Activated CD8-positive, alpha-beta T cell treated with anti-CD3 and anti-CD28 coated beads, Interleukin-2, amount 10 ng/mL, durations not matched to agents 7 days and 5 days (primary cell): ENCODE measurements at regions not wholly inside any gene's neighbourhood (a gene's known extent, or its start where the extent isn't known, plus 50 kb on each side); places are given as distances from the start of the nearest gene placed in this dataset.
A peak's percentile ranks its signal among the peaks of the same experiment; 100 is the strongest.

Source experiments
- ATAC-seq: fragments of 150-1000 bp; cut with Tn5 transposase; one replicate; pipeline ENCODE4 v1.10.0; 2021; ENCODE audit warnings: moderate library complexity
- CTCF ChIA-PET: fragments of 350-600 bp; sonication (Branson Sonifier 250); formaldehyde crosslinking; loops from one replicate; lab custom pipeline; 2021; ENCODE audit warnings: antibody characterized with exemption; lab: Charles Lee
- POLR2A ChIA-PET: fragments of 350-600 bp; sonication (Branson Sonifier 250); formaldehyde crosslinking; loops from one replicate; lab custom pipeline; 2021; ENCODE audit warnings: antibody characterized with exemption; lab: Charles Lee
- DNase-seq: peaks from one replicate; pipeline ENCODE4 v3.0.0-alpha.2; 2020
- H3K27ac Mint-ChIP-seq: one replicate; pipeline ENCODE4 v1.8.0; 2021; ENCODE audit warnings: mild to moderate bottlenecking, mixed read lengths
- H3K27me3 Mint-ChIP-seq: one replicate; pipeline ENCODE4 v1.8.0; 2021; ENCODE audit warnings: low read depth, mixed read lengths
- H3K36me3 Mint-ChIP-seq: one replicate; pipeline ENCODE4 v1.8.0; 2021; ENCODE audit warnings: low read depth, mixed read lengths
- H3K4me1 Mint-ChIP-seq: one replicate; pipeline ENCODE4 v1.8.0; 2021; ENCODE audit warnings: low read depth, mixed read lengths
- H3K4me3 Mint-ChIP-seq: one replicate; pipeline ENCODE4 v1.8.0; 2021; ENCODE audit warnings: mild to moderate bottlenecking, mixed read lengths
- H3K9me3 Mint-ChIP-seq: one replicate; pipeline ENCODE4 v1.8.0; 2022; ENCODE audit warnings: mixed read lengths; ENCODE audit not compliant: insufficient read depth

DNA sequence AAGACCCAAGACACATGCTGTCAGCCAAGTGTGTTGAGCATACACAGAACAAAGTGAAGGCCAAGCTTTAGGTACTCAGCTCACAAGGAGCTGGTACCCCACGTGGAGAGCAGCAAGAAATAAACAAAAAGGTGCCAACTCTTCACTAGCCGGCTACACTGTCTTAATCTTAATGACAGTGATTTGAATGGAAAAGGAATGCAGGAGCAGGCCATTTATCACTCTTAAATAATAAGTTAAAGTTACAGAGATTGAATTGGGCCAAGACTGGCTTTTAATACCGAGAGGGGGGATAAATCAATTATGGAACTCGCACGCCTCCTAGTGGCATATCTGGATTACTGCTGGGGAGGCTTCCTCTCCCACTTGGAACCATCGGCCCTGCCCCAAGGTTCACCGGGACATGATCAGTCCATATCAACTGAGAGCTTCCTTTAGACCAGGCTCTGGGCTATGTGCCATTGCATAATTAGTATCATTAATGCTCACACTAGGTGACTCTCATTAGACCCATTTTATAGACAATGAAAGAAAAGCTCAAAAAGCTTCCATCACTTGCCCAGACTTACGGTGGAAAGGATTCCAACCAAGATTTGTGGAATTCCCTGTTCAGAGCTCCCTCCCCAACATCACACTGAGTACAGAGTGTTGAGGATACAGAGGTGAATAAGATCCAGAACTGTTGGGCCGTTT is 94.0 kb downstream of the ACTL7B start:
- POLR2A ChIA-PET, result no interaction called here
- no peak overlapping the region for H3K27ac Mint-ChIP-seq
- no peak for ATAC-seq

DNA sequence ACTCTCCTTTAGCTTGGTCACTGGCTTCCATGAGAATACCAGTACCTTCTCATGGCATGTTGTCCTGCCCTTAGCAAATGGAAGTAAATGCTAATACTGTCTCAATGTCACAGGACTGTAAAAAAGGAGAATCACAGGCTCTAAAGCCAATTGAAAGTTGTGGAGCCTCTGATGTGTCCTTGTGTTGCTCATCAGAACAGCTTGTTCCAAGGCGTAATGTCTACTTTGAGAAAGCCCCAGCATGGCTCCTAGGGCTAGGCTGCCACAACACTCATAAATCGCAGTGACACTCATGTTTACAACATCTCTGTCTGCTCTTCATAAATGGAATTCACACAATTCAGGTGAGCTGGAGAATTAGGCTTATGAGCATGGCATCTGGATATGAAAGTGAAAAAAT is 94.9 kb downstream of the ACTL7B start:
- no peaks in the 10 kb centered on the region for H3K27me3 Mint-ChIP-seq
- ChIA-PET POLR2A (no interaction called here), CTCF (interaction anchor here (1.1 kb wide), 1 partner anchor 1338 kb away, joined by 3 read pairs; no protein-coding TSS in a partner anchor)
- no peak overlapping the region for H3K27ac Mint-ChIP-seq
- no peak overlapping the region for H3K4me3 Mint-ChIP-seq
- no peaks in the 10 kb centered on the region for H3K4me1 Mint-ChIP-seq
- H3K9me3 Mint-ChIP-seq, result no peaks in the 10 kb centered on the region
- no peak for DNase-seq
- no peaks in the 10 kb centered on the region for H3K36me3 Mint-ChIP-seq
- no peak for ATAC-seq

More for the DNA sequence above, 94.0 kb downstream of the ACTL7B start:
- no peaks in the 10 kb centered on the region for H3K27me3 Mint-ChIP-seq
- no peak overlapping the region for H3K4me3 Mint-ChIP-seq
- DNase-seq, result peak; percentile 46
- H3K36me3 Mint-ChIP-seq, result no peaks in the 10 kb centered on the region
- H3K9me3 Mint-ChIP-seq, result no peaks in the 10 kb centered on the region
- H3K4me1 Mint-ChIP-seq, result no peaks in the 10 kb centered on the region
- CTCF ChIA-PET, result interaction anchor here (0.7 to 1.1 kb wide), 3 partner anchors 197 to 1339 kb away, joined by 3 to 4 read pairs (median 4); no protein-coding TSS in a partner anchor

DNA sequence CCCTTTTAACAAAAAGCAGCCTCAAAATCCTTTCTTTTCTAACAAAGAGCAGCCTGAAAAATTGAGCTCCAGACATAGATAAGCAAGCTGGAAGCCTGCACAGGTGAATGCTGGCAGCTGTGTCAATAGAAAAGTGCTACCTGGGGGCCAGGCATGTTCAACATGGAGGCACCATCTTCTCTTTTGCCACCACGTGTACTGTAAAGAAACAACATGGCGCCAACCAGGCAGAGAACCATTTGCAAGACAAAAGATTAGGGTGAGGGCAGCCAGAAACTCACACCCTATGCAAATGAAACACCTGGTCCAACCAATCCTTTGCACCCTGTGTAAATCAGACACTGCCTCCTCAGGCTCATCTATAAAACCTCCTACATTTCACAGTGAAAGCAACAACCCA is 96.0 kb downstream of the ACTL7B start:
- Mint-ChIP-seq H3K9me3 (no peaks in the 10 kb centered on the region), H3K27ac (no peak overlapping the region), H3K27me3 (no peaks in the 10 kb centered on the region), H3K36me3 (no peaks in the 10 kb centered on the region), H3K4me3 (no peak overlapping the region), H3K4me1 (no peaks in the 10 kb centered on the region)
- no peak for DNase-seq
- POLR2A ChIA-PET, result no interaction called here
- CTCF ChIA-PET, result interaction anchor here (0.5 kb wide), 1 partner anchor 42 kb away, joined by 4 read pairs; no protein-coding TSS in a partner anchor
- ATAC-seq, result no peak

DNA sequence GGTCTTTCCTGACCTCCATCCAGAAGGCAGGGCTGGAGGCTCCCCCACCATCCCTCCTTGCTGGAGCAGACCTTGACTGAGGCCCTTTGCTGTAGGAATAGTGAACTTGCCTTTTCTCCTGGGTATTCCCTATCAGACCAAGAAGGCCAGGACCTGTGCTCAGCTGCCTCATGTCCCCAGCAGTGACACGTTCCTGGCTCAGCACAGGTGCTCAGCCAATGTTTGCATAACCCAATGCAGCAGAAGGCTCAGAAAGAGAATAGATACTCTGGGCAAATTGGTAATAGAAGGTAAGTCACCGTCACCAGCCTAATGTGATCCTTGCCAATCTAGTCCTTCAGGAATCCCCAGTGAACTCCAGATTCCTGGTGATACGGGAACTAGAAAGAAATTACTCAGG is 96.4 kb downstream of the ACTL7B start:
- CTCF ChIA-PET, result interaction anchor here (0.5 kb wide), 1 partner anchor 42 kb away, joined by 4 read pairs; no protein-coding TSS in a partner anchor
- ATAC-seq, result no peak
- no peaks in the 10 kb centered on the region for H3K4me1 Mint-ChIP-seq

DNA sequence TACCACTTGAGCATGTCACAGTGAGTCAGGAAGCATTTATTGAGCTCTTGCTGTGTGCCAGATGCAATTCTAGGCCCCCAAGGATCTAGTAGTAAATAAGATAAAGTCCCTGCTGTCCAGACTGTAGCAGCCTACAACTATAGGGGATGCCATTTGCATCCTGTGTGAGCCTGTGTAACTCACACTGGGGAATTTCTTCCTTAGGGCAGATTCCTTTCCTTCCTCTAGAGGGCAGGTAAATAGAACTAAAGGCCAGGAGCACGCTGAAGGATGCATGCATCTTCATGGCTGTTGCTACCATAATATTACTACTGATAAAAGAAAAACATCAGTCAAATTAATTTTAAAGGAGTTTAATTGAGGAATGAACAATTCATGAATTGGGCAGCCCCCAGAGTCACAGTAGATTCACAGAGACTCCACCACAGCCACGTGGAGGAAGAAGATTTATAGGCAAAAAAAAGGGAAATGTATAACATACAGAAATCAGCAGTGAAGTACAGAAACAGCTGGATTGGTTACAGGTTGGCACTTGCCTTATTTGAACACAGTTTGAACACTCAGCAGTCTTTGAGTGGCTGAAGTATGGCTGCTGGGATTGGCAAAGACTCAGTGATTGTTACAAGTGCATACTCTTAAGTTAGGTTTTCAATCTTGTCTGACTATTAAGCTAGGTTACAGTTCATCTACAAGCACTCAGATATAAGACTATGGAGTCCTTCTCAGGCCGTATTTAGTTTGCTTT is 98.9 kb downstream of the ACTL7B start:
- Mint-ChIP-seq H3K36me3 (no peaks in the 10 kb centered on the region), H3K27ac (no peak overlapping the region), H3K4me1 (no peaks in the 10 kb centered on the region), H3K27me3 (no peaks in the 10 kb centered on the region), H3K4me3 (no peak overlapping the region), H3K9me3 (peaks cover 4% of the 10 kb centered on the region)
- ChIA-PET CTCF (no interaction called here), POLR2A (no interaction called here)
- ATAC-seq, result no peak
- no peak for DNase-seq

More for the DNA sequence above, 96.4 kb downstream of the ACTL7B start:
- no peaks in the 10 kb centered on the region for H3K36me3 Mint-ChIP-seq
- H3K27ac Mint-ChIP-seq, result no peak overlapping the region
- H3K27me3 Mint-ChIP-seq, result no peaks in the 10 kb centered on the region
- POLR2A ChIA-PET, result no interaction called here
- no peaks in the 10 kb centered on the region for H3K9me3 Mint-ChIP-seq
- DNase-seq, result no peak
- H3K4me3 Mint-ChIP-seq, result no peak overlapping the region

DNA sequence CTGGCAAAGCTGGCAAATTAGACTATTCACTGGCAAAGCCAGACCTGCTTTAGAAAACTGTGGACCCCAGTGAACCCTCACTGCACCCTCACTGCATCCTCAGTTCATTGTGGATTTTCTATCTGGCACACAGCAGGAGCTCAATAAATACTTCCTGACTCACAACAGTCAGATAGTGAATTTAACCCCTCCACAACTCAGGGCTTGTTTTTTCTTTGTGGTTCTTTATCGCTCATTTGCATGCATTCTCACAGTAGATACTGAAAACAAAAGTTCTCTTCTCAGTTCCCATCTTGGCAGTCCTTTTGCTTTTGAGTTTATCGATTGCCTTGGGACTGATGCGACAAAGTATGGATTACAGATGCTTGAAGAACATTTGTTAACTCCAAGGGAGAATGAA is 99.8 kb downstream of the ACTL7B start:
- ChIA-PET CTCF (no interaction called here), POLR2A (no interaction called here)
- H3K27ac Mint-ChIP-seq, result no peak overlapping the region
- no peaks in the 10 kb centered on the region for H3K36me3 Mint-ChIP-seq
- H3K9me3 Mint-ChIP-seq, result peaks cover 4% of the 10 kb centered on the region
- H3K4me1 Mint-ChIP-seq, result no peaks in the 10 kb centered on the region
- ATAC-seq (no peak), DNase-seq (no peak)
- H3K27me3 Mint-ChIP-seq, result no peaks in the 10 kb centered on the region
- H3K4me3 Mint-ChIP-seq, result no peak overlapping the region

DNA sequence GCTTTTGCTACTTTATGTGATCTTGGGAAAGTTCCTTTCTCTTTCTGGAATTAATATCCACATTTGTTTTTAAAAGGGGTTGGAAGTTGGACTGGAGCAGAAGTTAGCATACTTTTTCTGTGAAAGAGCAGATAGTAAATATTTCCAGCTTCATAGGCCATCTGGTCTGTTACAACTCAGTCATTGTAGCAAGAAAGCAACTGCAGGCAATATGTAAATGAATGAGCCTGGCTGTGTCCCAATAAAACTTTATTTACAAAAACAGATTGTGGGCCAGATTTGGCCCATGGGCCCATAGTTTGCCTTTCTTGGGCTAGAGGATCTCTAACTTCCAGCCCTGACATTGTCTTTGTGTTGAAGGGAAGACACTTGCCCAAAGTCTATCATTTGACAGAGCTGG is 104.4 kb downstream of the ACTL7B start:
- ATAC-seq, result no peak
- no peaks in the 10 kb centered on the region for H3K27me3 Mint-ChIP-seq
- H3K36me3 Mint-ChIP-seq, result no peaks in the 10 kb centered on the region
- H3K4me1 Mint-ChIP-seq, result no peaks in the 10 kb centered on the region
- H3K27ac Mint-ChIP-seq, result no peak overlapping the region
- peaks cover 4% of the 10 kb centered on the region for H3K9me3 Mint-ChIP-seq
- ChIA-PET CTCF (no interaction called here), POLR2A (no interaction called here)
- no peak for DNase-seq
- H3K4me3 Mint-ChIP-seq, result no peak overlapping the region

DNA sequence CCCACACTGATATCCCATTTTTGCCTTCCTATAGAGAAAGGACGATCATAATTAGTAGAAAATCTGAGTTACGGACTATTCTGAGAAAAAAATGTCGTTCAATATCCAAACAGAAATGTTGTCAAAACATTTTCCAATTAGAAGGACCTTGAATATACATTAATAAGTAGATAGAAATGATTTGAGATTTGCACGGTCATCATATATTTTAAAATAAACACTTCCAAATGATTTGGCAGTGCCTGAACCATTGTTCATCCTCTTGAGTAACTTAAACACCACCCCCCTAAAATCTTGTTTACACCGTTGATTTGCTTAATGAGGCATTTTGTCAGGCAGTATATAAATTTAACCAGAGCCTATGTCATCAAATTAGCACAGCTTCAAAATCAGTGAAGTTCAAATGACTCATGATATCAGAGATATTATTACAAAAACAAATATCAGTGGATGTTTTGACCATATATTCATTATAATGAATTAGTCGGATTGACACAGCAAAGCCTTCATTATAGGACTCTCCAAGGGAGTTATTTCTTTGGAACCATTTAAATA is 105.0 kb downstream of the ACTL7B start:
- POLR2A ChIA-PET, result no interaction called here
- H3K4me1 Mint-ChIP-seq, result no peaks in the 10 kb centered on the region

DNA sequence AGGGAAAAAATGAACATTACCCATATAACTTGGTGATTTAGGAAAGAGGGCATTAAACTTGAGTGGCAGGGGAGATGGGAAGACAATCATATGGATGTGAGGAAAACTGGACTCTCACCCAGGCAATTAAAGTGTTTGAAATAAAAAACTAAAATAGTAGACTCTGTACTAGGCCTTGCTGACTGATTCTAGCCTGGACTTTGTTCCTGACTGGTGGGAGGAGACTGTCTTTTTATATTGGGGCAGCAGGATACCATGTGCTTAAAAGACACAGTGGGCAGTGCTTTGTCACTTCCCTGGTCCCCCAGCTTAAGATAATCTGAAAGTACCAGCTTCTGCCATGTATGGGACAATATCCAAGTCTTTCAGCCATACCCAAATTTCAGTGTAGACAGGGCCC is 107.0 kb downstream of the ACTL7B start:
- CTCF ChIA-PET, result no interaction called here
- Mint-ChIP-seq H3K27me3 (no peaks in the 10 kb centered on the region), H3K9me3 (peaks cover 4% of the 10 kb centered on the region), H3K27ac (no peak overlapping the region), H3K4me1 (no peaks in the 10 kb centered on the region), H3K36me3 (no peaks in the 10 kb centered on the region), H3K4me3 (no peak overlapping the region)
- no peak for DNase-seq
- POLR2A ChIA-PET, result no interaction called here
- ATAC-seq, result no peak

More for the DNA sequence above, 105.0 kb downstream of the ACTL7B start:
- DNase-seq (no peak), ATAC-seq (no peak)
- Mint-ChIP-seq H3K27ac (no peak overlapping the region), H3K36me3 (no peaks in the 10 kb centered on the region), H3K4me3 (no peak overlapping the region), H3K9me3 (peaks cover 4% of the 10 kb centered on the region), H3K27me3 (no peaks in the 10 kb centered on the region)
- CTCF ChIA-PET, result no interaction called here

DNA sequence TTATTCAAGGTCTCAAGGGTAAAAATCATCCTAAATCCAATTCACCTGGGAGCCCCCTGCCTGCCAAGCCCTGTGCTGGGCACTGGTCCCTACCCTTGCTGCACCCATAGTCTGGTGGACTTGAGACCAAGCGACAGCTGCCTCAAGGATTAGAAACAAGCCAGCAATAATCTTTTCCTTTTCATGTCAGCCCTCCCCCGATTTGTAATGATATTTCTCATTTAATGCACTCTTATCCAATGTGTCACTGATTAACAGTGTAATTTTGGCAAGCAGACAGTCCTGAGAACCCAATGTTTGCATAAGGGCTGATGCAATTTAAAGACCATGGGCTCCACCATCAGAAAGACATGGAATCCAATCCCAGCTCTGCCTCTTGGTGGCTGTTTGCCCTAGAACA is 108.9 kb downstream of the ACTL7B start:
- H3K27me3 Mint-ChIP-seq, result no peaks in the 10 kb centered on the region
- H3K9me3 Mint-ChIP-seq, result no peaks in the 10 kb centered on the region
- H3K36me3 Mint-ChIP-seq, result no peaks in the 10 kb centered on the region
- H3K4me1 Mint-ChIP-seq, result no peaks in the 10 kb centered on the region
- ChIA-PET POLR2A (no interaction called here), CTCF (no interaction called here)
- no peak overlapping the region for H3K27ac Mint-ChIP-seq
- ATAC-seq, result no peak
- no peak for DNase-seq
- H3K4me3 Mint-ChIP-seq, result no peak overlapping the region

DNA sequence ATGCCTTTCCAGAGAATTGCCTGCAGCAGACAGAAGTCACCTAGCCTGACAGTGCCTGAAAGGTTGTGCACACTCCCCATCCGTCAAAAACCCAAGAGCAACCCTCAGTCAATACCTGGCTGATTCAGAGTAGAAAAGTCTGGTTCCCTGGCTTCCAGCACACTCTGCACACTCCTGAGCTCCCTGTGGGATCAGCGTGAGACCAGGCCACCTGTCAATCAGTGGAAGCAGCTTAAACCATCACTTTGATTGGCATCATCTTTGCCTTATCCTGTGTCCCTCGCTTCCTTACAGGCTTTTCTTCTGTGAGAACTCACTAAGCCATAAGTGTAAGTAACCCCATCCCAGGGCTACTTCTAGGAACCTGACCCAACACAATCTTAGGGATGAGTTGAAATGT is 109.8 kb downstream of the ACTL7B start:
- Mint-ChIP-seq H3K27ac (no peak overlapping the region), H3K36me3 (no peaks in the 10 kb centered on the region), H3K27me3 (no peaks in the 10 kb centered on the region), H3K9me3 (no peaks in the 10 kb centered on the region), H3K4me3 (no peak overlapping the region), H3K4me1 (no peaks in the 10 kb centered on the region)
- POLR2A ChIA-PET, result no interaction called here
- CTCF ChIA-PET, result no interaction called here
- ATAC-seq (no peak), DNase-seq (no peak)

DNA sequence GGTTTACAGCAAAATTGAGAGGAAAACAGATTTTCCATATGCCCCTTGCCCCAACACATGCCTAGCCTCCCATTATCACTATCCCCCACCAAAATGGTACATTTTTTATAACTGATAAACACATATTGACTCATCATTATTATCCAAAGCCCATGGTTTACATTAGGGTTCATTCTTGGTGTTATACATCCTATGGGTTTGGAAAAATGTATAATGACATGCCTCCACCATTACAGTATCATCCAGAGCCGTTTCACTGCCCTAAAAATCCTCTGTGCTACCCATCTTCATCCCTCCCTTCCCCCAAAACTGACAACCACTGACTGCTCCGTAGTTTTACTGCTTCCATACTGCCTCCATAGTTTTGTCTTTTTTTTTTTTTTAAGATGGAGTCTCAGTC is 111.1 kb downstream of the ACTL7B start:
- H3K27ac Mint-ChIP-seq, result no peak overlapping the region
- no peaks in the 10 kb centered on the region for H3K4me1 Mint-ChIP-seq
- ATAC-seq, result no peak
- H3K36me3 Mint-ChIP-seq, result no peaks in the 10 kb centered on the region
- POLR2A ChIA-PET, result no interaction called here
- no peak for DNase-seq
- H3K4me3 Mint-ChIP-seq, result no peak overlapping the region
- CTCF ChIA-PET, result no interaction called here
- no peaks in the 10 kb centered on the region for H3K27me3 Mint-ChIP-seq
- H3K9me3 Mint-ChIP-seq, result no peaks in the 10 kb centered on the region
